ENCODE measurements at regions not wholly inside any gene's neighbourhood (a gene's known extent, or its start where the extent isn't known, plus 50 kb on each side); places are given as distances from the start of the nearest gene placed in this dataset.

DNA sequence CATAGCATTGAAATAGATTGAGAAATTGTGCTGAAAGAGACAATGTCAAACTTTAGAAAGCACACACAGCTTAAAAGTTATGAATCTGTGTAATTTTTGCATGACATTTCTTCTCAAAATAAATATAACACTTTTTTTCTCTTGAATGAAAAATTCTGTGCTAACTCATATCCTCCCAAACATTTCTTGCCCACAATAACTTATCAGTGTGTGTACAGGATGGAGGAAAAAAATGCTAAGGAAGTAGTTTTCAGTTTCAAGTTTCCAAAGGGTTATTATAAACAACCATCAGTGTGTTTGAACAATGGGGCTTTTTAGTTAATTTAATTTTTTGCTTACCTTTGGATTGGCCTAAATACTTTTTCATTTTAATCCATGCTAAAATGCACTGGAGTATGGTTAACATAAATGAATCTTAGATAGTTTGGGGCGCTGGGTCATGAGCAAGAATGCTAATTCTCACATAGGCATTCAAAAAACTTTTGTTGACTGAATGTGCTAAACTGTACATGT, 82.9 kb upstream of the ARHGAP20 start:
- H3K79me2 ChIP-seq (ENCODE audit: insufficient read depth, low read depth) = no peaks in the 10 kb centered on the region
- H2AFZ ChIP-seq (ENCODE audit: low read depth) = no peak overlapping the region
- TF ChIP-seq, protein P1, sequence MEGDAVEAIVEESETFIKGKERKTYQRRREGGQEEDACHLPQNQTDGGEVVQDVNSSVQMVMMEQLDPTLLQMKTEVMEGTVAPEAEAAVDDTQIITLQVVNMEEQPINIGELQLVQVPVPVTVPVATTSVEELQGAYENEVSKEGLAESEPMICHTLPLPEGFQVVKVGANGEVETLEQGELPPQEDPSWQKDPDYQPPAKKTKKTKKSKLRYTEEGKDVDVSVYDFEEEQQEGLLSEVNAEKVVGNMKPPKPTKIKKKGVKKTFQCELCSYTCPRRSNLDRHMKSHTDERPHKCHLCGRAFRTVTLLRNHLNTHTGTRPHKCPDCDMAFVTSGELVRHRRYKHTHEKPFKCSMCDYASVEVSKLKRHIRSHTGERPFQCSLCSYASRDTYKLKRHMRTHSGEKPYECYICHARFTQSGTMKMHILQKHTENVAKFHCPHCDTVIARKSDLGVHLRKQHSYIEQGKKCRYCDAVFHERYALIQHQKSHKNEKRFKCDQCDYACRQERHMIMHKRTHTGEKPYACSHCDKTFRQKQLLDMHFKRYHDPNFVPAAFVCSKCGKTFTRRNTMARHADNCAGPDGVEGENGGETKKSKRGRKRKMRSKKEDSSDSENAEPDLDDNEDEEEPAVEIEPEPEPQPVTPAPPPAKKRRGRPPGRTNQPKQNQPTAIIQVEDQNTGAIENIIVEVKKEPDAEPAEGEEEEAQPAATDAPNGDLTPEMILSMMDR (conservative IDR thresholded peaks at IDR 0.05; ENCODE audit: low read depth, low read length) = no peak
- no peaks in the 10 kb centered on the region for H3K27me3 ChIP-seq (ENCODE audit: insufficient read depth, low read depth)
- H3K4me1 ChIP-seq (ENCODE audit: low read depth, poor library complexity, severe bottlenecking) = no peaks in the 10 kb centered on the region
- no peaks in the 10 kb centered on the region for H3K36me3 ChIP-seq (ENCODE audit: insufficient read depth)
- no peak overlapping the region for H3K4me2 ChIP-seq
- no peak overlapping the region for H3K27ac ChIP-seq
- no peaks in the 10 kb centered on the region for H4K20me1 ChIP-seq (ENCODE audit: insufficient read depth)
- no peak overlapping the region for H3K9ac ChIP-seq
- H3K4me3 ChIP-seq (IDR thresholded peaks at IDR 0.05; ENCODE audit: insufficient read depth, low read depth, low read length) = no peak overlapping the region

DNA sequence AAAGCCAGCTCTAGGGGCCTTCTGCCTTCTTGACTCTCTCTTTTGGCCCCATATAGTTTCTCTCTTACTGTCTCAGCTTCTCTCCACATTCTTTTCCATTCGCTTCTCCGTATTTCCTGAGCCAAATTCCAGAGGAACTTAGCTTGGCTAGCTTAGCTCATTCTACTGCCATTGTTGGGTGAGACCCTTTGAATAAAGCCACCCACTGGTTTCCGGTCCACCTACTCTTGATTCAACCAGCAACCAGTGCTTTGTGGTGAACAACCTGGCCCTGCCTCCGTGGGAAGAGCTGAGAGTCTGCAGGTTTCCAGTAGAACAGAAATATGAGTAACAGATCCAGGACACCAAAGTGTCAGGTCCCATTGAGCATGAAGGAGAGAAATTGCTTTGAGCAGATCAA, 81.3 kb upstream of the ARHGAP20 start:
- TF ChIP-seq, protein P1 (conservative IDR thresholded peaks at IDR 0.05; ENCODE audit: low read depth, low read length) = no peak
- no peak overlapping the region for H3K27ac ChIP-seq
- no peaks in the 10 kb centered on the region for H3K79me2 ChIP-seq (ENCODE audit: insufficient read depth, low read depth)
- no peaks in the 10 kb centered on the region for H4K20me1 ChIP-seq (ENCODE audit: insufficient read depth)
- no peak overlapping the region for H2AFZ ChIP-seq (ENCODE audit: low read depth)
- no peak overlapping the region for H3K4me3 ChIP-seq (IDR thresholded peaks at IDR 0.05; ENCODE audit: insufficient read depth, low read depth, low read length)
- no peak overlapping the region for H3K9ac ChIP-seq
- H3K4me2 ChIP-seq = no peak overlapping the region
- no peaks in the 10 kb centered on the region for H3K36me3 ChIP-seq (ENCODE audit: insufficient read depth)
- no peaks in the 10 kb centered on the region for H3K4me1 ChIP-seq (ENCODE audit: low read depth, poor library complexity, severe bottlenecking)
- no peaks in the 10 kb centered on the region for H3K27me3 ChIP-seq (ENCODE audit: insufficient read depth, low read depth)

DNA sequence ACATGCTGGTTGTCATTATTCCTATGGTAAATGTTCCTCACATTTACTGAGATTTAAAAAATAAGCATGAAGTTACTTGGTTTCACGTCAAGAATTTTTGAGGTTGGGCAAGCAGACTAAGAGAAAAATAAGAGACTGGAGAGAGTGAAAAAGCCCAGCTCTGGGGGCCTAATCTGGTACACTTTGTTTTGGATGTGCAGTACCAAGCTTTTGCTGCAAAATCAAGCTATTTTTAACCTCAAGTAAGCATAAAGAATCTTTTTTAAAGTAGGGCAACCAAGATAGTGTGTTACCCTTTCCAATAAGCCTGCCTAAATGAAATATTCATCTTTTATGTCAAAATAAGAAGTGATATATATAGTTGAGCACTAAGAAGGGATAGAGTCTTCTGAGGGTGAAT, 79.4 kb upstream of the ARHGAP20 start:
- Histone ChIP-seq H3K4me2 (no peak overlapping the region), H3K9ac (no peak overlapping the region), H3K27ac (no peak overlapping the region)

DNA sequence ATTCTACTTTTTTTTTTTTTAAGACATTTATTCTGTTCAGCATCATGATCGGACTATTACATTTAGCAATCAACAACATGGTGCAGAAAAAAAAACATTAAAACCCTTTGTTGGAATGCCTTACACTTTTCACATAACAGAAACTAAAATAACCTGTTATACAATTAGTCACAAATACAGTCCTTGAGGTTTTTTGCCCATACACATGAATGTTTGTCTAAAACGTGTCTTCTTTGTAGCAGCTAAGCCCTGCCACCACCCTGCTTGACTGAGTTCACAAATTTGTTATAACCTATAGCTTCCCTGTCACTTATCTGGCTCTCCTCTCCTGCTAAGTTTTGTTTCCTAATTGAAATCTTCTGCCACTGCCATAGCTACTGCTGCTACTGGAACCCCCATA, 75.4 kb upstream of the ARHGAP20 start:
- Histone ChIP-seq H3K4me3 (IDR thresholded peaks at IDR 0.05; ENCODE audit: insufficient read depth, low read depth, low read length) (no peak overlapping the region), H3K79me2 (ENCODE audit: insufficient read depth, low read depth) (no peaks in the 10 kb centered on the region), H3K27me3 (ENCODE audit: insufficient read depth, low read depth) (no peaks in the 10 kb centered on the region), H3K27ac (no peak overlapping the region), H3K4me2 (no peak overlapping the region), H3K36me3 (ENCODE audit: insufficient read depth) (no peaks in the 10 kb centered on the region), H3K4me1 (ENCODE audit: low read depth, poor library complexity, severe bottlenecking) (no peaks in the 10 kb centered on the region), H4K20me1 (ENCODE audit: insufficient read depth) (no peaks in the 10 kb centered on the region), H2AFZ (ENCODE audit: low read depth) (no peak overlapping the region), H3K9ac (no peak overlapping the region)
- TF ChIP-seq, protein P1 (conservative IDR thresholded peaks at IDR 0.05; ENCODE audit: low read depth, low read length) = no peak

More for the DNA sequence above, 79.4 kb upstream of the ARHGAP20 start:
- Histone ChIP-seq H2AFZ (ENCODE audit: low read depth) (no peak overlapping the region), H4K20me1 (ENCODE audit: insufficient read depth) (no peaks in the 10 kb centered on the region), H3K36me3 (ENCODE audit: insufficient read depth) (no peaks in the 10 kb centered on the region), H3K4me3 (IDR thresholded peaks at IDR 0.05; ENCODE audit: insufficient read depth, low read depth, low read length) (no peak overlapping the region), H3K4me1 (ENCODE audit: low read depth, poor library complexity, severe bottlenecking) (no peaks in the 10 kb centered on the region), H3K27me3 (ENCODE audit: insufficient read depth, low read depth) (no peaks in the 10 kb centered on the region), H3K79me2 (ENCODE audit: insufficient read depth, low read depth) (no peaks in the 10 kb centered on the region)
- TF ChIP-seq, protein P1 (conservative IDR thresholded peaks at IDR 0.05; ENCODE audit: low read depth, low read length) = no peak
